Liver (tissue), 7 donors: ENCODE measurements at regions not wholly inside any gene's neighbourhood (a gene's known extent, or its start where the extent isn't known, plus 50 kb on each side); places are given as distances from the start of the nearest gene placed in this dataset.

Experiments
- DNase-seq: peaks from one replicate; pipeline ENCODE4 v3.0.0-alpha.2; 2017; ENCODE audit warnings: low spot score
- H3K27ac ChIP-seq, 2 donors: one replicate each; pipeline ENCODE4 v1.7.0; 2013; ENCODE audit warnings: inconsistent platforms in 2 of 2, low read length in 2 of 2, control low read depth in 1 of 2, low read depth in 1 of 2, mild to moderate bottlenecking in 1 of 2
- H3K27me3 ChIP-seq, 4 donors: one replicate each; pipeline versions ENCODE4 v1.6.1 to v1.7.0; 2013; ENCODE audit warnings: low read length in 3 of 4, inconsistent platforms in 1 of 4, mild to moderate bottlenecking in 1 of 4, moderate library complexity in 1 of 4; ENCODE audit not compliant: control insufficient read depth in 4 of 4, insufficient read depth in 4 of 4
- H3K36me3 ChIP-seq, 4 donors: one replicate each; pipeline versions ENCODE4 v1.6.1 to v1.7.0; 2013; ENCODE audit warnings: low read length in 3 of 4, mild to moderate bottlenecking in 3 of 4, low read depth in 1 of 4, moderate library complexity in 1 of 4; ENCODE audit not compliant: control insufficient read depth in 4 of 4, insufficient read depth in 3 of 4
- H3K4me1 ChIP-seq, 4 donors: one replicate each; pipeline versions ENCODE4 v1.6.1 to v1.7.0; 2013; ENCODE audit warnings: low read length in 3 of 4, mild to moderate bottlenecking in 3 of 4, moderate library complexity in 1 of 4; ENCODE audit not compliant: control insufficient read depth in 4 of 4, insufficient read depth in 4 of 4
- H3K4me3 ChIP-seq, 3 donors: one replicate each; pipeline versions ENCODE4 v1.6.1 to v1.7.0; 2013; ENCODE audit warnings: low read length in 3 of 3, control low read depth in 1 of 3, low read depth in 1 of 3, mild to moderate bottlenecking in 1 of 3
- H3K9ac ChIP-seq, 2 donors: one replicate each; pipeline ENCODE4 v1.7.0; 2013; ENCODE audit warnings: low read length in 2 of 2, mild to moderate bottlenecking in 2 of 2, moderate library complexity in 2 of 2, control low read depth in 1 of 2, low read depth in 1 of 2
- H3K9me3 ChIP-seq, 4 donors: one replicate each; pipeline versions ENCODE4 v1.6.1 to v1.7.0; 2013; ENCODE audit warnings: low read length in 3 of 4; ENCODE audit not compliant: control insufficient read depth in 4 of 4
- EGR1 ChIP-seq, 2 donors: IDR thresholded peaks; 2 replicates each; pipeline ENCODE4 v1.6.1; 2016 to 2018; ENCODE audit warnings: antibody characterized with exemption in 2 of 2, low read depth in 2 of 2
- FOXA1 ChIP-seq: IDR thresholded peaks from 2 replicates; pipeline ENCODE4 v1.6.1; 2016; ENCODE audit warnings: antibody characterized with exemption
- HNF4A ChIP-seq, 2 donors: conservative IDR thresholded peaks; 2 replicates each; pipeline ENCODE4 v1.6.1; 2016; ENCODE audit warnings: antibody characterized with exemption in 2 of 2, mild to moderate bottlenecking in 2 of 2
- HNF4G ChIP-seq: IDR thresholded peaks from 2 replicates; pipeline ENCODE4 v1.6.1; 2016; ENCODE audit warnings: antibody characterized with exemption
- JUND ChIP-seq, 2 donors: IDR thresholded peaks; 2 replicates each; pipeline ENCODE4 v1.6.1; 2016; ENCODE audit warnings: antibody characterized with exemption in 2 of 2
- MAX ChIP-seq: IDR thresholded peaks from 2 replicates; pipeline ENCODE4 v1.6.1; 2016; ENCODE audit warnings: antibody characterized with exemption
- REST ChIP-seq: IDR thresholded peaks from 2 replicates; pipeline ENCODE4 v1.6.1; 2016; ENCODE audit warnings: antibody characterized with exemption, mild to moderate bottlenecking
- RXRA ChIP-seq, 2 donors: IDR thresholded peaks; 2 replicates each; pipeline ENCODE4 v1.6.1; 2017 to 2018; ENCODE audit warnings: antibody characterized with exemption in 2 of 2, mild to moderate bottlenecking in 1 of 2
- SP1 ChIP-seq: IDR thresholded peaks from 2 replicates; pipeline ENCODE4 v1.6.1; 2018; ENCODE audit warnings: antibody characterized with exemption, mild to moderate bottlenecking
- TAF1 ChIP-seq: conservative IDR thresholded peaks from 2 replicates; pipeline ENCODE4 v1.6.1; 2016; ENCODE audit warnings: antibody characterized with exemption, mild to moderate bottlenecking
- YY1 ChIP-seq: IDR thresholded peaks from 2 replicates; pipeline ENCODE4 v1.6.1; 2016; ENCODE audit warnings: antibody characterized with exemption, mild to moderate bottlenecking
- ZBTB33 ChIP-seq: IDR thresholded peaks from 2 replicates; pipeline ENCODE4 v1.6.1; 2016; ENCODE audit warnings: antibody characterized with exemption
- WGBS: extraction: QIAGEN DNeasy Blood & Tissue Kit; methylation state at CpG from one replicate; pipeline ENCODE4 v1.1.7; 2013; 5-methylcytosine and 5-hydroxymethylcytosine counted together
- donor health status: healthy.
- donor health status: healthy.
- donor health status: healthy.
- donor health status: healthy.

GRCh38 chr1:59233444-59233843 is 63.5 kb upstream of the FGGY start:
- Histone ChIP-seq H3K9me3 (no peaks in the 10 kb centered on the region), H3K27ac (no peak overlapping the region), H3K4me1 (peaks cover 0 to 8% (median 4%) of the 10 kb centered on the region in 4 donors), H3K36me3 (no peaks in the 10 kb centered on the region), H3K27me3 (no peaks in the 10 kb centered on the region), H3K9ac (no peak overlapping the region), H3K4me3 (no peak overlapping the region)
- 93% methylated on average over 1 of the region's 1 CpG for WGBS
- DNase-seq, result no peak
- TF ChIP-seq YY1 (no peak), ZBTB33 (no peak), JUND (IDR thresholded peaks at IDR 0.05) (no peak), EGR1 (IDR thresholded peaks at IDR 0.05; ENCODE audit: low read depth in 2 of 2) (no peak), RXRA (IDR thresholded peaks at IDR 0.05) (no peak), TAF1 (no peak), MAX (no peak), SP1 (no peak), HNF4A (conservative IDR thresholded peaks at IDR 0.05) (no peak)

- Histone ChIP-seq H3K9me3 (no peaks in the 10 kb centered on the region), H3K36me3 (no peaks in the 10 kb centered on the region), H3K4me1 (no peaks in the 10 kb centered on the region), H3K9ac (no peak overlapping the region), H3K27ac (no peak overlapping the region), H3K27me3 (no peaks in the 10 kb centered on the region), H3K4me3 (no peak overlapping the region)
- 84% methylated on average over 3 of the region's 3 CpGs for WGBS
- no peak for DNase-seq
- TF ChIP-seq FOXA1, result no peak
- TF ChIP-seq HNF4G, result no peak
- no peak for TF ChIP-seq REST
- no peak for TF ChIP-seq MAX
- no peak for TF ChIP-seq YY1
- TF ChIP-seq RXRA (IDR thresholded peaks at IDR 0.05), result no peak
- TF ChIP-seq TAF1, result no peak
Measured at GRCh38 chr1:59236721-59237545, 60.0 kb upstream of the FGGY start.
